ENCODE measurements at regions not wholly inside any gene's neighbourhood (a gene's known extent, or its start where the extent isn't known, plus 50 kb on each side); places are given as distances from the start of the nearest gene placed in this dataset.
"Not testable (repeated sequence)": the region's sequence is repeated elsewhere in the genome, so short reads cannot be mapped to it uniquely, and the experiment has no call there.

DNA sequence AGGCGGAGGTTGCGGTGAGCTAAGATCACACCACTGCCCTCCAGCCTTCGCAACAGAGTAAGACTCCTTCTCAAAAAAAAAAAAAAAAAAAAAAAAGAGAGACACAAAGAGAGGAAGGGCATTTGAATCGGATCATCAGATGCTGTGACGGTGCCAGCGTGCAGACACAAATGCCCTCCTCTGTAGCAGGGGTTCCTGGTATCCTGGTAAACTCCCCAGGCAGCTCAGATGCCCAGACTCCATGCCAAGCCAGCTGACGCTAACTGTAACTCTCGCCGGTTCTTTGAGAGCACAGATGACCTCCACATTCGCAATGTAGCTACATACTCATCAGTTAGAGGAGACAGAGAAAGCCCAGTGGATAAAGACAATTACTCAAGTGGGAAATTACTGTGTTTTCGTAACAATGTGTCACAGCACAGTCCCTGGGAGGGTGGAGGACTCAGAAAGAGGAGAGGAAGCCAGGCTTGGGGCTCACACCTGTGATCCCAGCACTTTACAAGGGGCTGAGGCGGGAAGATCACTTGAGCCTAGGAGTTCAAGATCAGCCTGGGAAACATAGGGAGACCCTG, 153.1 kb downstream of the BRD1 start:
- DNase-seq: no peak

DNA sequence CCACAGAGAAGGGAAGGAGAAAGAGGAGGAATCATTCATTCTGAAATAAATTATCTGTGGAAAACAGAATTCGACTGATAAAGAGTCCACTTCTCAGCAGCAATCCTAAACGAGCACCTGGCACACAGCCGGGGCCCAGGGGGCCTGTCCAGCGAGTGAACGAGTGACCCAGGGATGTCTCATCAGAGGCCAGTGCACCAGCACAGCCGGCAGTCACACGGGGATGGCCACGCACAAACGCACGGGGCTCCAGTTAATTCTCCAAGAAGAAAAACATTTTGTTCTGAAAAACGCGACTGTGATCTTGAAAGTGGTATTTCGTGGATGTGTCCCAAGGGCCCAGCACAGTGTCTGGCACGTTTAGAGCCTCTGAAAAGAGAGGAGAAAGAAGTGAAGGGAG, 154.6 kb downstream of the BRD1 start:
- no peak for DNase-seq

DNA sequence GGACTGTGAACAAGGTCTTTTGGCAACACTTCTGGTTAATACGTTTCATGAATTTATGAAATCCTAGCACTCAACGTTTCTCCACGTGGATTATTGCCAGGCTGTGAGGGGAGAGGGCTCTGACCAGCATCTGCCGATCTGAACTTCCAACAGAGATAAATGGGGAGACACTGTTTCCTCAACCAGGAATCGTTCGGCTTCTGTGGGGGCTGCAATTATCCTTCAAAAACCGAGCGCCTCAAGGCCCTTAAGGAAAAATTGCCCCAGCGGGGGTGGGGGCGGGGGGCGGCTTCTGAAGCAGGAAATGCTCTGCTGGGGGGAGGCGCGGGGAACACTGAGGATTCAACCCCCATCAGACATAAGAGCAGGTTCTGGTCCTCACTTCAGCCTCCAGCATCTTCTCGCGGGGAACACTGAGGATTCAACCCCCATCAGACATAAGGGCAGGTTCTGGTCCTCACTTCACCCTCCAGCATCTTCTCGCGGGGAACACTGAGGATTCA, 155.6 kb downstream of the BRD1 start:
- DNase-seq: no peak

DNA sequence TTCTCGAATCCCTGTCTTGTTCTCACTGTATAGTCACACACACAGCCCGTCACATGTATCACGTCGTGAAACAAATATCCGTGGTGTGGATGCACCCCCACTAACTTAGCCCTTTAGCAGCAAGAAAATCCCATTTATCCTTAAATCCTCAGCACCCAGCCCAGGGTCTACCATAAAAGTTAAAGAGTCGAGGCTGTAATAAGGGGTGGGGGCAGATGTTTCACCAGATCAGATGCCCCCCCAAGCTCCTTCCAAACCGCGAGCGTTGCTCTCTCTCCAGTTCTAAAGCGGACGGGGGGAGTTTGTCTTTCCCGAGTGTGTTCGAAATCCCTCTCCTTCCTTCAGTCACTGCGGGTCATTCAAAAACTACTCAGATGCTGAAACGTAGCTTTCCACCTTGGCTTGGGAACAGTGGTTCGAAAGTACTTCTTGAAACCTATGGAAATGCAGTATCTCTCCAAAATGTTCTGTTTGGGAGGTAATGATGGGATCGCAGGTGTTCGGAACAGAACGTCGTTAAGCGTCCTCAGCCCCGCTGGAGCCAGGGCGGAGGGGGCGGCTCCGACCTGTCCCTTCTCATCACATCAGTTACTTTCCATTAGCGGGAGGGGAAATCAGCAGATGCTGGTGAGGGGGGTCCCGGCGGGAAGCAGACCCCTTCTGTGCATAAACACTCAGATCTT, 156.2 kb downstream of the BRD1 start:
- DNase-seq: no peak

DNA sequence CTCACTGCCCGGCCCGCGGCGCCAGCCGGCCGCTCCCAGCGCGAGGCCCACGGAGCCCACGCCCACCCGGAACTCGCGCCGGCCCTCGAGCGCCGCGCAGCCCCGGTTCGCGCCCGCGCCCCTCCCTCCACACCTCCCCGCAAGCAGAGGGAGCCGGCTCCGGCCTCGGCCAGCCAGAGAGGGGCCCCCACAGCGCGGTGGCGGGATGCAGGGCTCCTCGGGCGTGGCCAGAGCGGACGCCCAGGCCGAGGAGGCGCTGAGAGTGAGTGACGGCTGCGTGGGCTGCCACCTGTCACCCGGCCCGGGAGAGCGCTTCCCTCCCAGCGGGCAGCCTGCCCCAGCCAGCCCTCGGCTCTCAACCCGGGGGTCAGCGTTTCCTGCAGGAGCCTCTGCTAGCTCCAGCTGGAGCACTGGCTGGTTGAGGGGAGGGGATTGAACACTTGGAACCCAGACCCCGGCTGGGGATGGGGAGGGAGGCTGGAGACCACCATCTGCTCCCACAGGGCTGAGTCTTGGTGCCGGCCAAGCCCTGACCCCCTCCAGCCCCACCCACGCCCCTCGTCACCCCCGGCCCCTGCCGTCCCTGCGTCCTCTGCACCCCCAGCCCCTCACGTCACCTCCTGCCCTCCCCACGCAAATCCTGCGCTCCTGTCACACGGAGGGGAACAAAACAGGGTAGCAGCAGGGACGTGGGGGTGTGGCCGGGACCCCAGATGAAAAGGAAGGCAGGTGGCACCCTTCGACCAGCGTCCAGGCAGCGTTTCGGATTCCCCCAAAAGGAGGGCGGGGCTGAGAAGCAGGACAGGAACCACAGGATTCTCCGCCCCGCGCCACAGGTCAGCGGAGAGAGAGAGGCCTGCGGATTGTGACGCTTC, 157.0 kb downstream of the BRD1 start:
- no peak for DNase-seq

DNA sequence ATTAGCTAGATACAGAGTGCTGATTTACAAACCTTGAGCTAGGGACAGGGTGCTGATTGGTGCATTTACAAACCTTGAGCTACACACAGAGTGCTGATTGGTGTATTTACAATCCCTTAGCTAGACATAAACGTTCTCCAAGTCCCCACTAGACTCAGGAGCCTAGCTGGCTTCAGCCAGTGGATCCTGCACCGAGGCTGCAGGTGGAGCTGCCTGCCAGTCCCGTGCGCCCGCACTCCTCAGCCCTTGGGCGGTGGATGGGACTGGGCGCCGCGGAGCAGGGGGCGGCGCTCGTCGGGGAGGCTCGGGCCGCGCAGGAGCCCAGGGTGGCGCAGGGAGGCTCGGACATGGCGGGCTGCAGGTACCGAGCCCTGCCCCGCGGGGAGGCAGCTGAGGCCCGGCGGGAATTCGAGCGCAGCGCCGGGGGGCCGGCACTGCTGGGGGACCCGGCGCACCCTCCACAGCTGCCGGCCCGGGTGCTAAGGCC, 157.7 kb downstream of the BRD1 start:
- not testable (repeated sequence) for DNase-seq

DNA sequence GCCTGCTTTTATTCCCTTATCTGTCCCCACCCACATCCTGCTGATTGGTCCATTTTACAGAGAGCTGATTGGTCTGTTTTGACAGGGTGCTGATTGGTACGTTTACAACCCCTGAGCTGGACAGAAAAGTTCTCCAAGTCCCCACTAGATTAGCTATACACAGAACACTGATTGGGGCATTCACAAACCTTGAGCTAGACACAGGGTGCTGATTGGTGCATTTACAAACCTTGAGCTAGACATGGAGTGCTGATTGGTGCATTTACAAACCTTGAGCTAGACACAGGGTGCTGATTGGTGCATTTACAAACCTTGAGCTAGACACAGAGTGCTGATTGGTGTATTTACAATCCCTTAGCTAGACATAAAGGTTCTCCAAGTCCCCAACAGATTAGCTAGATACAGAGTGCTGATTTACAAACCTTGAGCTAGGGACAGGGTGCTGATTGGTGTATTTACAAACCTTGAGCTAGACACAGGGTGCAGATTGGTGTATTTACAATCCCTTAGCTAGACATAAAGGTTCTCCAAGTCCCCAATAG, 158.2 kb downstream of the BRD1 start:
- DNase-seq: not testable (repeated sequence)

DNA sequence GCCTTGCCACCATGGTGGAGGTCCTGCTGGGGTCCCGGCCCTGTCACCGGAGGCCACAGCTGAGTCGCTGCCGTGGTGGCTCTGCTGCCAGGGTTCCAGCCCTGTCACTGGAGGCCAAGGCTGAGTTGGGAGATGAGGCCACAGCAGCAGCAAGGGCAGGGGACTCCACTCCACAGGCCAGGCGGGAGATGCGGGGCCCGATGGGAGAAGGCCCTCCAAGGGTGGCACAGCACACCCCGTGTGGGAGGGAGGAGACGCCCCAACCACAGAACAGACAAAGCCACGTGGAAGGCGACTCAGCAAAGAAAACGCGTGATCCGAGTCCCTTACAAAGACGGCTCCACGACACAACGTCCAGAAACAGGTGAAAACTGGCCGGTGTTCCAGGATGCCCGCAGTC, 159.3 kb downstream of the BRD1 start:
- no peak for DNase-seq

DNA sequence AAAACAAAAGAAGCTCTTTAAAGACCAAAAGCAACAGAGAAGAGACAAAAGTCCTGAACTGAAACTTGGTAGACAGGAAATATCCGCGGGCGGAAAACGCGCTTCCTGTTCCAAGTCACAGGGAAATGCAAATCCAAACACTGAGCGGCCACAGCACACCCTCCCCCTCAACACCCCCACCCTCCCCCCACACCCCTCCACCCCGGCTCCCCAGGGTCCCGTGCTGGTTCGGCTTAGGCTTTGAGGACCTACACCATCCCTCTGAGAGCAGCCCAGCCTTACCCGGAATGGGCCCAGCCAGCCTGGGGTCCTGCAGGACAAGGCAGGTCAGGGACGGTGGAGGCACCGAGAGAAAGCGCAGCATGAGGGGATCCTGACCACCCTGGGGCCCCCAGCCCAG, 160.4 kb downstream of the BRD1 start:
- DNase-seq: no peak

DNA sequence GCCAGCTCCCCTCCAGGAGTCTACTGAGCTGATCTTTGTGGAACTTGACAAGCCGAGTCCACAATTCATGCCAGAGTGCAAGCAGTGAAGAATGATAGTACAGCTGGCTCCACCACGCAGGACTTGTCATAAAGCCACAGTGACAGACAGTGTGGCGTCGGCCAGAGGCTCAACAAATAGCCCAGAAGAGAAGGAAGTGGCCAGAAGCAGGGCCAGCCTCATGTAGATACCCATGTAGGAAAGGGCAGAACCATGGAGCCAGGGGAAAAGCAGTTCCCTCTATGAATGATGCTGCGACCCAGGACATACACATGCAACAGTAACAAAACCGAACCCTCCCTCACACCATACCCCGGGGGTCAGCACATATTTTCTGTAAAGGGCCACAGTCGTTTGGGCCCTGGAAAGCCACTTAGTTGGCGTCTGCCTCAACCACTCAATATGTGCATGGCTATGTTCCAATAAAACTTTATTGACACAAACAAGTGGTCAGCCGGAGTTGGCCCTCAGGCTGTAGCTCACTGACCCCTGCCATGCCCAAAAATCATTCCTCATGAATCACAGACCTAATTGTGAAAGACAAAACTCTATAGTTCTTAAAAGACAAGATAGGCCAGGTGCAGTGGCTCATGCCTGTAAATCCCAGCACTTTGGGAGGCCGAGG, 161.4 kb downstream of the BRD1 start:
- DNase-seq: no peak

DNA sequence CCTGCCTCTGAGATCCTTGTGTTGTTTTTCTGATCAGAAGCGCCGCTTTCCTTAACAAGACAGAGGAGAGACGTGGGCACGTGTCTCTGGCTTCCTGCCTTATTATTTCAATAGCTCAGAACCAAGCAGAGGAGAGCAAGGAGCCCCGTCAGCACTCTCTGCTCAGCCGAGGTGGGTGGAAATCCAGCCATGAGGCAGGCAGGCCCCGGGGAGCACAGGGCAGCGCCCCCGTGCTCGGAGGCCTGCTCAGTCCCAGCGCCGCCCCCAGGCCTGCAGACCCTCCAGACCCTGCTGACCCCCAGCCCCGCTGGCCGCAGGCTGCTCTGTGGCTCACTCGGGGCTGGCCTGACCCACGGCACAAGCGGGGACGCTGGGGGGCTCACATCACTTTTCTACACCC, 162.8 kb downstream of the BRD1 start:
- no peak for DNase-seq

DNA sequence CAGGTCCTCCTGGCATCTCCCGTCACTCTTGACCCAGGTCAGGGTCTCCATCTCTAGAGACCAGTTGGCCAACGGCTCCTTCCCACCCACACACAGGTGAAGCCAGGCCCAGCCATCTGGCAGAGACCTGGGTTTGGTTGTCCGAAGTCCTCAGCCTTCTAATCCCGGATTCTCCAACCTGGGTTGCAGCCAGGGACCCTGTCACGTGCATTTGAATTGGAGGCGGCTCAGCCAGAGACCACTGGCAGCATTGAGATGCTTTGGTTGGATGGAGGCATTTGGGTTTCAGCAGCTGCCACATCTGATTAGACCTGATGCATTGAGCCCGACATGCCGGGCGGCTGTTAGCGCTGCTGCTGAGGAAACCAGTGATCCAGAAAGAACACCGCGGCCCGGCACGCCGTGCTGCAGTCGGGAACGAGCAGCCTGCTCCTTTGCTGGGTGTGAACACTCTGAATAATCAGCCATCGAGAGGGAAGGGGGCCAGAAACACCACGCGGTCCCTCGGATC, 163.2 kb downstream of the BRD1 start:
- no peak for DNase-seq

DNA sequence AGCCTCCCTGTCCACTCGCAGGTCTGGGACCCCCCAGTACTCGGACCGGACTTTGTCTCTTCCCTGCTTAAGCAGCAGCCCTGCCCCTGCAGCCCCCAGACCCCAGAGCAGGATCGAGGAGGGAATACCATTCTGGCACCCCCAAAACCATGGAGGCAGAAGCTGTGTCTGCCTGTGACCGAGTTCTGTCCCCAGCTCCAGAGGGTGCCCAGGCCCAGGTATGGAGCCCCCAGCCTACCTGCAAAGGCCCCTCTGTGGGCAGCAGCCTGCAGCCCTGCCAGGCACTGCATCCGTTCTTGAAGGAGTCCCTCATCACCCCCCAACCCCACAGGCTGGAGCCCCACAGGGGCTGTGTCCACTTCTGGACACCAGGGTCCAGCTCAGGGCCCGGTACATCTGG, 163.8 kb downstream of the BRD1 start:
- DNase-seq: no peak

DNA sequence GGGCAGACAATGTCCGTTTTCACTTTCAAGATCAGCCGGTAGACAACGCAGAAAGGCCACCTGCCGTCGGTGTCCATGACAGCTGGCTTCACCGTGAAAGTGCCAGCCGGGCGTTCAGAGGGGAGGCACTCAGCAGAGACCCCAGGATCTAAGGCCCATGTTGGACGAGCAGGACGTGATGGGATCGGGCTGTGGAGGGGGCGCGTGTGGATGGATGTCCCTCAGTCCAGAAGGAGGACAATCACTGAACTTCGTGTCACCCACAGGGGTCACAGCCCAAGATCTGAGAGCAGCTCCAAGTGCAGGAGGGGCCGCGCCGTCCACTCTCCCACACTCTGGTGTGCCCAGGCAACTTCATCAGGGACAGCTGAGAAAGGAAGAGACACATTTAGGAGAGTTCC, 164.4 kb downstream of the BRD1 start:
- DNase-seq: no peak

DNA sequence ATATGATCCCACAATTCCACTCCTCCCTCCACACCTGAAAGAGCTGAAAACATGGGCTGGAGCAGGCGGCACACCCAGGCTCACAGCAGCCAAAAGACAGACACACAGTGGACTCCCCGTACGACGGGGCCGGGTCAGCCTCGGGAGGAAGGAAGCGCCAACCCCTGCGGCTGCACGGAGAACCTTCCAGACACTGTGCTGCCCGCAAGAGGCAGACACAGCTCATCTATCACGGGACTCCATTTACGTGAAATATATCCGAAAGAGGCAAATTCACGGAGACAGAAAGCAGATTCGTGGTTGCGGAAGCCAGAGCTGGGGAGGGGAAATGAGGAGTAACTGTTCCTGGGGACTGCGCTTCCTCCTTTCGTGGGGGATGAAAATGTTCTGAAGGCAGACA, 165.0 kb downstream of the BRD1 start:
- no peak for DNase-seq

DNA sequence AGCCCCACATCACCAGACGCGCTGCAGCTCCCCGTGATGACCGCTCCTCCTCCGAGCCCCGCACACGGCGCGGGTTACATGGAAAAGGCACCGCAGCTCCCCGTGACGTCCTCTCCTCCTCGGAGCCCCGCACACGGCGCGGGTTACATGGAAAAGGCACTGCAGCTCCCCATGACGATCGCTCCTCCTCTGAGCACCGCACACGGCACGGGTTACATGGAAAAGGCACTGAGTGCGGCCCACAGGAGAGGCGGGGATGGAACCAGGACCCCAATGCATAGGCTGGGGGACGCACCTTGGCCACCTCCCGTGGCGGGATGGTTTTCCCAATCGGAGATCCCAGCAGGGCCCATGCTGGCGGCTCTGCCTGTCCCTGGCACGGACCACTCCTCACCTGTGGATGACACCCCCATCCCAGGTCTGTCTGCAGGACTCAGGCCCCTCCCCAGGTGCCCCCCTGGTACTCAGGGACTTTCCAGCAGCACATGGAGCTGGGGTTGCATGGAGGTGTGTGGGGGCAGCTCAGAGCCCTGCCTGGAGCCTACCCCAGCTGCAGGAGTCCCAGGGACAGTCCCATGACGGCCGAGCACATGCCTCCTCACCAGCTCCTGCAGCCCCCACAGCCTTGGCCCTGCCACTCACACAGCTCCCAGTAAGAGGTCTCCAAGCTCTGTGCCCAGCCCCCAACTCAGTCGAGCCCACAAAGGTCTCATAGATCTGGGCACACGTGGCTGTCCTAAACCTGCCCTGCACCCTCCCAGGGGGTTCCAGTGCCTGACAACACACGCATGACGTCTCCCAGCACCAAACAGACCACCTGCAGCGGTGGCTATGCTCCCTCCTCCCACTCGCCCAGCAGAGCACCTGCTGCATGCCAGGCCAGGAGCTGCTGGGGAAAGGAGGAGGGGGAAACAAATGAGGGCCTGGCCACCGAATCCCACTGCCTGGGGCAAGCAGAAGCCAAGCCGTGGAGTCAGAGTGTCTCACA, 166.6 kb downstream of the BRD1 start:
- DNase-seq: peak; percentile 58

DNA sequence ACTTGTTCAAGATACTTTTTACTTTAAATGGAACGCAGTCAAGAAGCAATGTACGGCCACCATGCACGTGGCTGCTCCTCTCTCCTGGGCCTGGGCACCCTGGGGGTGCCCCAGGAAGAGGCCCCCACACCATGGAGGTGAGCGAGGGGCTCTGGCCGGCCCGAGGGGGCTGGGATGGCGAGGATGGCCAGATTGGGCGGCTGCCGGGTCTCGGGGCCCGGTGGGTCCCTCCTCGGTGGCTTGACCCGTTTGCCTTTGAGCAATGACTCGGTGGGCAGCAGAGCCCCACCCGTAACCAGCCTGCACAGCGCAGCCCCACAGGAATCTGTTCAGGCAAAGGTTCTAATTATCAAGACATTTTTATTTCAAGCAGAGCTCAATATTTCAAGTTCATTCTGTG, 167.4 kb downstream of the BRD1 start:
- DNase-seq: no peak

DNA sequence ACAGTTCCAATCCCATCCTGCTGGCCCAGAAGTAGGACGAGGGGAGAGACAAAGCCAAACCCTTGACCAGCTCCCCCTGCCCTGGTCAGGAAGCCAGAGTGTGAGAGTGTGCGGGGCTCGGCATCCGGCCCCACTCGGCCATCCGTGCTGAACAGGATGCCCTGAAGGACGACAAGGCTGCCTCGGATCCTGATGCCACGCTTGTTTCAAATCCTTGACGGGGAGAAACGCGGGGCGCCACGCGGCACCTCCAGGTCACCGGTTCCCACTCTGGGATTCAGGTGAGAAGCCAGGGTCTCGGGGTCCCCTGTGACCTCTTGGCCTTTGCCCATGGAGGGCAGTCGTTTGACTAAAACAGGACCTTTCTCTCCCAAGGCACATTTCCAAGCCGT, 167.8 kb downstream of the BRD1 start:
- no peak for DNase-seq

DNA sequence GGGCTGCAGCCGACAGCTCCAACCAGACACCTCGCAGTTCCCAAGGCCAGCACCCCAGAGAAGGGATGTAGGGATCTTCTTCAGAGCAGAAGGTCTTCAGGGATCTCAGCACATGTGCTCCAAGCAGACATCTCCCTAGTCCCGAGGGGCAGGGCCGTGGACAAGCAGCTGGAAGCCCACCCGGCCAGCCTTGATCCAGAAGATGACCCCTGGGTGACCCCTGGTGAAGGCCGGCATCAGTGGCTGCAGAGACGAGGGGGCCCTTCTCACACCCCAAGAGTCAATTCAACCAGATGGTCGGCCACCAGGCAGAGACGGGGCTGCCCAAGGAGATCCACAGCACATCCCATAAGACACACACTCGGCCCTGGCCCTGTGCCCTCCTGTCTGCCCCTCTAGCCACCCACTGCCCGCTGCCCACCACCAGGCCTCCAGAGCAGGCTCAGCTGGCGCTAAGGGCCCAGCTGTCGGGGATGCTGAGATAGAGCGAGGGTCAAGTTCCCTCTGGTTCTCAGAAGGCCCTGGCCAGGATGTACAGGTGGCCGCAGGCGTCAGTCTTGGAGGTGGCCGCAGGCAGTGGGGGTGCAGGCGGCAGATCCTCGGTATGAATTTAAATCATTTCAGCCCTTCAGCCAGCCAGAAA, 168.3 kb downstream of the BRD1 start:
- DNase-seq: no peak

DNA sequence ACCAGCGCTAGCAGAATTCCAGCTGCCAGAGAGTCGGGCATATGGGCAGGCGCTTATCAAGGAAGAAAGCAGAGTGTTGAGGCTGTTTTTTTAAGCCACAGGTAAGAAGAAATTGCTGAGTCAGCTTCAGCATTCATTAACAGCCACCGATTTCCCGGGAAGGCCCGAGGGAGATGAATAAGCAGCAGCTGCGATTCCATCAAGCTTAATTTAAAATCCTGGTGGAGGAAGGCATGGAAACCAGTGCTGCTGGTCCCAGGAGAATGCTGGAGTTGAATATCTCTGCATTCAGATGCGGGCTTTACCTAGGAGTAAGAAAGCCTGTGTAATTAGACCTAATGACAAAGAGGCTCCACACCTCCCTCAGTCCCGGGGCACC, 168.8 kb downstream of the BRD1 start:
- DNase-seq: peak; percentile 59

Data from NCI-H2107 (cell line).